CD14-positive monocyte (primary cell): ENCODE measurements at regions not wholly inside any gene's neighbourhood (a gene's known extent, or its start where the extent isn't known, plus 50 kb on each side); places are given as distances from the start of the nearest gene placed in this dataset.

ENCODE experiments used
- DNase-seq, 3 donors: peaks; one replicate each; pipeline ENCODE4 v3.0.0-alpha.2; 2011 to 2022
- H2AFZ ChIP-seq: 2 replicates; pipeline ENCODE4 v1.6.0; 2012; ENCODE audit warnings: mild to moderate bottlenecking, low read depth, low read length, inconsistent platforms; ENCODE audit not compliant: insufficient read depth, poor library complexity, severe bottlenecking
- H3K27ac ChIP-seq, 2 donors: 1 replicate in 1 of 2; 2 replicates in 1 of 2; pipeline ENCODE4 v1.5.1; 2012 to 2013; ENCODE audit warnings: low read length in 2 of 2, control low read depth in 1 of 2, inconsistent platforms in 1 of 2, low read depth in 1 of 2, mild to moderate bottlenecking in 1 of 2
- H3K27me3 ChIP-seq, 2 donors: one replicate each; pipeline versions ENCODE4 v1.6.0 to v1.6.1; 2011 to 2013; ENCODE audit warnings: low read length in 2 of 2; ENCODE audit not compliant: control insufficient read depth in 2 of 2, insufficient read depth in 2 of 2
- H3K36me3 ChIP-seq, 2 donors: replicated peaks in 1 of 2; 1 replicate in 1 of 2; 2 replicates in 1 of 2; pipeline versions ENCODE4 v1.5.1 to v1.6.1; 2012 to 2013; ENCODE audit warnings: low read length in 2 of 2, control low read depth in 1 of 2, inconsistent platforms in 1 of 2, mild to moderate bottlenecking in 1 of 2; ENCODE audit not compliant: insufficient read depth in 2 of 2, control insufficient read depth in 1 of 2
- H3K4me1 ChIP-seq, 2 donors: 1 replicate in 1 of 2; 2 replicates in 1 of 2; pipeline versions ENCODE4 v1.5.1 to v1.6.1; 2012 to 2013; ENCODE audit warnings: low read length in 2 of 2, control low read depth in 1 of 2, inconsistent platforms in 1 of 2, mild to moderate bottlenecking in 1 of 2, moderate library complexity in 1 of 2; ENCODE audit not compliant: insufficient read depth in 2 of 2, control insufficient read depth in 1 of 2
- H3K4me2 ChIP-seq: replicated peaks from 2 replicates; pipeline ENCODE3; 2012; ENCODE audit warnings: low read length, moderate library complexity, mild to moderate bottlenecking; ENCODE audit not compliant: poor library complexity, severe bottlenecking; ENCODE audit errors: extremely low read depth
- H3K4me3 ChIP-seq, 3 experiments: fragments of 200-600 bp in 1 of 3; sonication (generic) in 1 of 3; replicated peaks in 1 of 3; 1 replicate in 2 of 3; 2 replicates in 1 of 3; pipeline ENCODE4 v1.5.1; 2011 to 2013; ENCODE audit warnings: low read length in 3 of 3, mild to moderate bottlenecking in 3 of 3, control low read depth in 2 of 3, low read depth in 2 of 3, inconsistent platforms in 1 of 3, moderate library complexity in 1 of 3
- H3K79me2 ChIP-seq: 2 replicates; pipeline ENCODE4 v1.6.0; 2012; ENCODE audit warnings: mild to moderate bottlenecking, control low read depth, inconsistent platforms, low read length, moderate library complexity; ENCODE audit not compliant: insufficient read depth
- H3K9ac ChIP-seq: 2 replicates; pipeline ENCODE4 v1.6.0; 2017; ENCODE audit warnings: low read length, mild to moderate bottlenecking; ENCODE audit not compliant: insufficient read depth, poor library complexity, severe bottlenecking
- H3K9me3 ChIP-seq, 2 donors: replicated peaks in 1 of 2; 1 replicate in 1 of 2; 2 replicates in 1 of 2; pipeline versions ENCODE4 v1.5.1 to v1.6.1; 2012 to 2013; ENCODE audit warnings: low read length in 2 of 2, control low read depth in 1 of 2; ENCODE audit not compliant: control insufficient read depth in 1 of 2, insufficient read depth in 1 of 2
- H4K20me1 ChIP-seq: 2 replicates; pipeline ENCODE4 v1.6.0; 2012; ENCODE audit warnings: mild to moderate bottlenecking, low read length, control low read depth, moderate library complexity; ENCODE audit not compliant: insufficient read depth
- H3K27ac Mint-ChIP-seq, 7 donors: one replicate each; pipeline ENCODE4 v1.8.0; 2020; ENCODE audit warnings: mild to moderate bottlenecking in 7 of 7, mixed read lengths in 7 of 7, moderate library complexity in 6 of 7, inconsistent platforms in 2 of 7
- H3K27me3 Mint-ChIP-seq, 3 donors: one replicate each; pipeline ENCODE4 v1.8.0; 2021 to 2022; ENCODE audit warnings: low read depth in 3 of 3, mild to moderate bottlenecking in 3 of 3, mixed read lengths in 3 of 3, moderate library complexity in 3 of 3, inconsistent platforms in 1 of 3
- H3K36me3 Mint-ChIP-seq, 2 donors: one replicate each; pipeline ENCODE4 v1.8.0; 2020; ENCODE audit warnings: mixed read lengths in 2 of 2, inconsistent platforms in 1 of 2, mild to moderate bottlenecking in 1 of 2
- H3K4me1 Mint-ChIP-seq: one replicate; pipeline ENCODE4 v1.8.0; 2020; ENCODE audit warnings: mild to moderate bottlenecking, mixed read lengths
- H3K4me3 Mint-ChIP-seq, 2 donors: one replicate each; pipeline ENCODE4 v1.8.0; 2020; ENCODE audit warnings: mild to moderate bottlenecking in 2 of 2, mixed read lengths in 2 of 2, moderate library complexity in 1 of 2
- H3K9me3 Mint-ChIP-seq, 7 donors: one replicate each; pipeline ENCODE4 v1.8.0; 2020 to 2022; ENCODE audit warnings: mixed read lengths in 7 of 7, mild to moderate bottlenecking in 6 of 7, moderate library complexity in 6 of 7, inconsistent platforms in 2 of 7
- CTCF ChIP-seq: fragments of 200-600 bp; IDR thresholded peaks from one replicate; pipeline ENCODE4 v1.8.0; 2022; ENCODE audit warnings: antibody characterized with exemption, mild to moderate bottlenecking
- WGBS: methylation state at CpG from one replicate; pipeline ENCODE4 v1.1.5; 2013; ENCODE audit warnings: missing lambda C conversion rate; ENCODE audit not compliant: insufficient coverage; 5-methylcytosine and 5-hydroxymethylcytosine counted together
- intact Hi-C, 2 donors: fragments of 100-400 bp; cut with micrococcal nuclease; formaldehyde crosslinking; loops; one replicate each; pipeline versions ENCODE4 v1.15.0 to v1.15.1; 2023

- Histone ChIP-seq H3K27me3 (peaks cover 0 to 8% of the 10 kb centered on the region in 2 donors), H4K20me1 (no peaks in the 10 kb centered on the region), H3K79me2 (no peaks in the 10 kb centered on the region), H3K36me3 (no peaks in the 10 kb centered on the region), H2AFZ (no peak overlapping the region), H3K4me3 (no peak overlapping the region), H3K9me3 (no peaks in the 10 kb centered on the region), H3K4me2 (no peak overlapping the region), H3K27ac (no peak overlapping the region), H3K4me1 (no peaks in the 10 kb centered on the region), H3K9ac (no peak overlapping the region)
- no peak for TF ChIP-seq CTCF
- no peaks in the 10 kb centered on the region for H3K36me3 Mint-ChIP-seq
- peaks cover 6 to 19% (median 18%) of the 10 kb centered on the region in 3 donors for H3K27me3 Mint-ChIP-seq
- intact Hi-C loops: no loop called here
- no peaks in the 10 kb centered on the region for H3K9me3 Mint-ChIP-seq
- WGBS: 67% methylated on average over 1 of the region's 6 CpGs
- peak overlapping the region in 1 of 2 donors; percentile 49 for H3K4me3 Mint-ChIP-seq
- DNase-seq: no peak
- H3K27ac Mint-ChIP-seq: peak overlapping the region in 2 of 7 donors; percentile 7 to 62
- H3K4me1 Mint-ChIP-seq: no peaks in the 10 kb centered on the region
Measured at GRCh38 chr1:38527373-38527966, 332.1 kb downstream of the RRAGC start.

GRCh38 chr1:38526046-38526445 lies 333.5 kb downstream of the RRAGC start:
- intact Hi-C loops: no loop called here
- WGBS: 100% methylated on average over 3 of the region's 7 CpGs
- Histone ChIP-seq H2AFZ (no peak overlapping the region), H3K9ac (no peak overlapping the region), H4K20me1 (no peaks in the 10 kb centered on the region), H3K79me2 (no peaks in the 10 kb centered on the region), H3K36me3 (no peaks in the 10 kb centered on the region), H3K4me3 (no peak overlapping the region), H3K27ac (no peak overlapping the region), H3K27me3 (peaks cover 0 to 11% of the 10 kb centered on the region in 2 donors), H3K9me3 (no peaks in the 10 kb centered on the region), H3K4me2 (no peak overlapping the region), H3K4me1 (no peaks in the 10 kb centered on the region)
- TF ChIP-seq CTCF: no peak
- H3K27me3 Mint-ChIP-seq: peaks cover 8 to 26% (median 20%) of the 10 kb centered on the region in 3 donors
- no peak for DNase-seq
- no peak overlapping the region for H3K4me3 Mint-ChIP-seq
- H3K9me3 Mint-ChIP-seq: no peaks in the 10 kb centered on the region
- H3K36me3 Mint-ChIP-seq: no peaks in the 10 kb centered on the region
- no peaks in the 10 kb centered on the region for H3K4me1 Mint-ChIP-seq
- no peak overlapping the region for H3K27ac Mint-ChIP-seq
